ENCODE measurements at regions not wholly inside any gene's neighbourhood (a gene's known extent, or its start where the extent isn't known, plus 50 kb on each side); places are given as distances from the start of the nearest gene placed in this dataset.
"Not testable (repeated sequence)": the region's sequence is repeated elsewhere in the genome, so short reads cannot be mapped to it uniquely, and the experiment has no call there.

GRCh38 chr4:13988353-13989305 is 361.1 kb upstream of the BOD1L1 start:
- H3K27ac Mint-ChIP-seq, result no peak overlapping the region
- H3K9me3 Mint-ChIP-seq (ENCODE audit: insufficient read depth), result no peaks in the 10 kb centered on the region
- ChIA-PET CTCF (no interaction called here), POLR2A (no interaction called here)
- ATAC-seq, result no peak
- no peaks in the 10 kb centered on the region for H3K27me3 Mint-ChIP-seq (ENCODE audit: low read depth)
- H3K4me1 Mint-ChIP-seq (ENCODE audit: low read depth), result no peaks in the 10 kb centered on the region
- DNase-seq, result no peak
- H3K4me3 Mint-ChIP-seq, result no peak overlapping the region
- H3K36me3 Mint-ChIP-seq (ENCODE audit: low read depth), result no peaks in the 10 kb centered on the region

- Mint-ChIP-seq H3K9me3 (ENCODE audit: insufficient read depth) (no peaks in the 10 kb centered on the region), H3K4me1 (ENCODE audit: low read depth) (no peaks in the 10 kb centered on the region), H3K27ac (no peak overlapping the region), H3K4me3 (no peak overlapping the region), H3K36me3 (ENCODE audit: low read depth) (no peaks in the 10 kb centered on the region), H3K27me3 (ENCODE audit: low read depth) (no peaks in the 10 kb centered on the region)
- POLR2A ChIA-PET, result no interaction called here
- no peak for DNase-seq
- CTCF ChIA-PET, result no interaction called here
- ATAC-seq, result no peak
Measured at GRCh38 chr4:13989501-13989900, 362.0 kb upstream of the BOD1L1 start.

GRCh38 chr4:13990596-13991589 is 363.4 kb upstream of the BOD1L1 start:
- no peaks in the 10 kb centered on the region for H3K4me1 Mint-ChIP-seq (ENCODE audit: low read depth)
- DNase-seq (no peak), ATAC-seq (no peak)
- POLR2A ChIA-PET, result interaction anchor here (0.6 kb wide), 1 partner anchor 1113 kb away, joined by 3 read pairs; no protein-coding TSS in a partner anchor
- H3K27me3 Mint-ChIP-seq (ENCODE audit: low read depth), result no peaks in the 10 kb centered on the region
- no peaks in the 10 kb centered on the region for H3K9me3 Mint-ChIP-seq (ENCODE audit: insufficient read depth)
- no peaks in the 10 kb centered on the region for H3K36me3 Mint-ChIP-seq (ENCODE audit: low read depth)
- H3K4me3 Mint-ChIP-seq, result no peak overlapping the region
- CTCF ChIA-PET, result interaction anchor here (1.0 kb wide), 1 partner anchor 9 kb away, joined by 3 read pairs; no protein-coding TSS in a partner anchor
- H3K27ac Mint-ChIP-seq, result no peak overlapping the region

- H3K9me3 Mint-ChIP-seq (ENCODE audit: insufficient read depth), result no peaks in the 10 kb centered on the region
- H3K27me3 Mint-ChIP-seq (ENCODE audit: low read depth), result no peaks in the 10 kb centered on the region
- H3K4me3 Mint-ChIP-seq, result no peak overlapping the region
- H3K4me1 Mint-ChIP-seq (ENCODE audit: low read depth), result no peaks in the 10 kb centered on the region
- no peaks in the 10 kb centered on the region for H3K36me3 Mint-ChIP-seq (ENCODE audit: low read depth)
- ATAC-seq, result no peak
- no peak overlapping the region for H3K27ac Mint-ChIP-seq
- ChIA-PET CTCF (no interaction called here), POLR2A (no interaction called here)
- DNase-seq, result no peak
Measured at GRCh38 chr4:13992041-13992440, 364.5 kb upstream of the BOD1L1 start.

- no peak overlapping the region for H3K4me3 Mint-ChIP-seq
- ChIA-PET POLR2A (no interaction called here), CTCF (no interaction called here)
- H3K4me1 Mint-ChIP-seq (ENCODE audit: low read depth), result no peaks in the 10 kb centered on the region
- H3K27ac Mint-ChIP-seq, result no peak overlapping the region
- DNase-seq, result no peak
- H3K36me3 Mint-ChIP-seq (ENCODE audit: low read depth), result no peaks in the 10 kb centered on the region
- no peak for ATAC-seq
- no peaks in the 10 kb centered on the region for H3K27me3 Mint-ChIP-seq (ENCODE audit: low read depth)
- no peaks in the 10 kb centered on the region for H3K9me3 Mint-ChIP-seq (ENCODE audit: insufficient read depth)
Measured at GRCh38 chr4:13992975-13993520, 365.5 kb upstream of the BOD1L1 start.

GRCh38 chr4:13994016-13994415 is 366.5 kb upstream of the BOD1L1 start:
- POLR2A ChIA-PET, result no interaction called here
- no peaks in the 10 kb centered on the region for H3K27me3 Mint-ChIP-seq (ENCODE audit: low read depth)
- CTCF ChIA-PET, result no interaction called here

GRCh38 chr4:13998850-13999445 is 371.4 kb upstream of the BOD1L1 start:
- ATAC-seq, result no peak
- no peak for DNase-seq
- H3K36me3 Mint-ChIP-seq (ENCODE audit: low read depth), result no peaks in the 10 kb centered on the region
- ChIA-PET POLR2A (no interaction called here), CTCF (no interaction called here)
- no peak overlapping the region for H3K4me3 Mint-ChIP-seq
- no peaks in the 10 kb centered on the region for H3K4me1 Mint-ChIP-seq (ENCODE audit: low read depth)
- H3K27ac Mint-ChIP-seq, result no peak overlapping the region
- no peaks in the 10 kb centered on the region for H3K27me3 Mint-ChIP-seq (ENCODE audit: low read depth)
- H3K9me3 Mint-ChIP-seq (ENCODE audit: insufficient read depth), result peaks cover 14% of the 10 kb centered on the region

More at GRCh38 chr4:13994016-13994415, 366.5 kb upstream of the BOD1L1 start:
- H3K4me3 Mint-ChIP-seq, result no peak overlapping the region
- no peak overlapping the region for H3K27ac Mint-ChIP-seq
- DNase-seq (no peak), ATAC-seq (no peak)
- no peaks in the 10 kb centered on the region for H3K4me1 Mint-ChIP-seq (ENCODE audit: low read depth)
- no peaks in the 10 kb centered on the region for H3K9me3 Mint-ChIP-seq (ENCODE audit: insufficient read depth)
- no peaks in the 10 kb centered on the region for H3K36me3 Mint-ChIP-seq (ENCODE audit: low read depth)

- Mint-ChIP-seq H3K27ac (no peak overlapping the region), H3K4me1 (ENCODE audit: low read depth) (no peaks in the 10 kb centered on the region), H3K9me3 (ENCODE audit: insufficient read depth) (peaks cover 15% of the 10 kb centered on the region), H3K4me3 (no peak overlapping the region), H3K36me3 (ENCODE audit: low read depth) (no peaks in the 10 kb centered on the region), H3K27me3 (ENCODE audit: low read depth) (no peaks in the 10 kb centered on the region)
- ChIA-PET CTCF (interaction anchor here (1.1 kb wide), 1 partner anchor 9 kb away, joined by 3 read pairs; no protein-coding TSS in a partner anchor), POLR2A (no interaction called here)
- no peak for ATAC-seq
- DNase-seq, result no peak
Measured at GRCh38 chr4:14000091-14000814, 372.7 kb upstream of the BOD1L1 start.

GRCh38 chr4:14002331-14002730 is 374.8 kb upstream of the BOD1L1 start:
- H3K4me3 Mint-ChIP-seq; DNase-seq; H3K27me3 Mint-ChIP-seq (ENCODE audit: low read depth); H3K27ac Mint-ChIP-seq; CTCF ChIA-PET; POLR2A ChIA-PET; H3K4me1 Mint-ChIP-seq (ENCODE audit: low read depth); H3K36me3 Mint-ChIP-seq (ENCODE audit: low read depth); ATAC-seq: not testable (repeated sequence)
- H3K9me3 Mint-ChIP-seq (ENCODE audit: insufficient read depth), result peaks cover 15% of the 10 kb centered on the region

GRCh38 chr4:14008494-14008893 is 381.0 kb upstream of the BOD1L1 start:
- ATAC-seq, result no peak
- Mint-ChIP-seq H3K27me3 (ENCODE audit: low read depth) (no peaks in the 10 kb centered on the region), H3K4me3 (no peak overlapping the region), H3K4me1 (ENCODE audit: low read depth) (no peaks in the 10 kb centered on the region), H3K27ac (no peak overlapping the region), H3K36me3 (ENCODE audit: low read depth) (no peaks in the 10 kb centered on the region), H3K9me3 (ENCODE audit: insufficient read depth) (peaks cover 5% of the 10 kb centered on the region)
- POLR2A ChIA-PET, result no interaction called here
- CTCF ChIA-PET, result no interaction called here
- DNase-seq, result no peak

- ATAC-seq (no peak), DNase-seq (no peak)
- no peak overlapping the region for H3K27ac Mint-ChIP-seq
- H3K4me1 Mint-ChIP-seq (ENCODE audit: low read depth), result no peaks in the 10 kb centered on the region
- H3K9me3 Mint-ChIP-seq (ENCODE audit: insufficient read depth), result peaks cover 12% of the 10 kb centered on the region
- H3K4me3 Mint-ChIP-seq, result no peak overlapping the region
- CTCF ChIA-PET, result no interaction called here
- H3K36me3 Mint-ChIP-seq (ENCODE audit: low read depth), result no peaks in the 10 kb centered on the region
- H3K27me3 Mint-ChIP-seq (ENCODE audit: low read depth), result no peaks in the 10 kb centered on the region
- POLR2A ChIA-PET, result no interaction called here
Measured at GRCh38 chr4:14018191-14018853, 390.8 kb upstream of the BOD1L1 start.
